OCI-LY7 (cell line): ENCODE measurements at regions not wholly inside any gene's neighbourhood (a gene's known extent, or its start where the extent isn't known, plus 50 kb on each side); places are given as distances from the start of the nearest gene placed in this dataset.

ENCODE experiments used
- CTCF ChIP-seq: fragments of 200-600 bp; sonication (generic); conservative IDR thresholded peaks from 2 replicates; pipeline ENCODE4 v1.5.1; 2014; ENCODE audit warnings: mild to moderate bottlenecking, antibody characterized with exemption, low read length, moderate library complexity, mixed read lengths
- EZH2phosphoT487 ChIP-seq: fragments of 200-600 bp; sonication (generic); IDR thresholded peaks from 2 replicates; pipeline ENCODE4 v1.6.1; 2018; ENCODE audit warnings: low read depth, borderline replicate concordance, mild to moderate bottlenecking, mixed run types, antibody characterized with exemption, low read length, moderate library complexity, mixed read lengths

- TF ChIP-seq CTCF (no peak), EZH2phosphoT487 (no peak)
These were observed 525.9 kb downstream of the KCNA4 start for GRCh38 chr11:29490938-29491337.
